IPS-NIHi7 (cell line): ENCODE measurements at regions not wholly inside any gene's neighbourhood (a gene's known extent, or its start where the extent isn't known, plus 50 kb on each side); places are given as distances from the start of the nearest gene placed in this dataset.

Experiments
- DNase-seq: peaks from one replicate; pipeline ENCODE4 v3.0.0; 2012; ENCODE audit warnings: mixed read lengths; ENCODE audit errors: extremely low spot score

DNA sequence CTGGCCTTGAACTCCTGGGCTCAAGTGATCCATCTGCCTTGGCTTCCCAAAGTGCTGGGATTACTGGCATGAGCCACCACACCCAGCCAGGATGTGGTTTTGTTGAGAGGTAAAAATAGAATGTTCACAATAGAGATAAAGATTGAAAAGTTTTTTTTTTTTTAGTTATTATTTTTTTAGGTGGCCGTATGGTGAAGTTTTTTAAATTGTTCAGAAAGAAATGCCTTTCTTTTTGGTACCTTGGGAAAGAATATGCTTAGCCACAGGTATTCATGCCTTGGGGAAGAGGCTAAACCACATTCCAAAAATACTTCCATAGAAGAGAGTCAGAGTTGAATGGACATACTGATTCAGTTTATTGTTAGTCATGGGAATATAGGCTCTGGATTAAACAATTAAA is 143.4 kb downstream of the C11orf91 start:
- no peak for DNase-seq

DNA sequence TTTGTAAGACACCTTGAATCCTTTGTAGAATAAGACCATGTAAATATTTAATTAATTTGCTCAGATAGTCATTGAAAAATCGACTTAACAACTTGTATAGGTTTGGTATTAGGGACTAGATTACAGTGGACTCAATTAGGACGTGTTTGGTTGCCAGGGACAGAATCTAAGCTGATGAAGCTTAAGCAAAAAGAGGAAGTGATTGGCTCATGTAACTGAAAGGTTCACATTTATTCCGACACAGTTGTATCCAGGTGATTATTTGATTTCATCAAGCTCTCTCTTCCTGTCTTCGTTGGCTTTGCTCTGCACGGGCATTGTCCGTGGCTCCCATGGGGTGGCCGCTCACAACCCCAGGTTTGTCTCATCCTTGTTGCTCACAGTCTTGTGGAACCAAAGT is 146.4 kb downstream of the C11orf91 start:
- DNase-seq, result no peak

DNA sequence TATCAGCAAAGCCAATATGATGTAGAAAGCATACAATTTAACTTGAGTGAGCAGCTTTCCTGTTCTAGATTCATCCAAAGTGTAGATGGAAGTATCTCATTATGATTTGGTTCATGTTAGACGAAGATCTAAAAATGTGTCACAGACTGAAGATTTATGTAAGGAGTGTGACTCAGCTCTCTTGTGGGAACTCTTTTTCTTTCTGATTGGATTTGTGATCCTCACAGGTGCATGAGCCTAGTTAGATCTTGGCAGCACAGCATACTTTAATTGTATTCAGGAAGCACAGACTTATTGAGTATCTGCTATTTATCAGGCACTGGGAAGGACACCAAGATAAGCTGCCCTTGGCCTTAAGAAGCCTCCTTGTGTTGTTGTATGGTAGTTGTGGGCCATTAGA is 147.1 kb downstream of the C11orf91 start:
- no peak for DNase-seq

DNA sequence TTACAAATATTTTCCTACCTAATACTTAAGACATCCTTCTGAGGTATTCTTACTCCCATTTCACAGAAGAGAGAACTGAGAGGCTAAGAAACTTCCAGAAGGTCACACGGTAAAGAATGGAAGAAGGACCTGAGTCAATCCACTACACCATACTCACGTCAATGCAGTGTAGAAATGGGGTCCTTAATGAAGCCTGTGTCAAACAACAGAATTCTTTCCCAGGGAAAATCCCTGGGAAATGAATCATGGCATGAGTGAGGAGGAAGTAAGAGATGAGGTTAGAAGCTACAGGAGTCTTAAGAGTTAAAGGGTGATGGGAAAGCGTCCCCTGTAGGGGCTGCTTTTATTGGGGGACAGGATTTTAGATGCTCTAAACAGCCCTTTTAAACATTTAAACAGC is 147.9 kb downstream of the C11orf91 start:
- no peak for DNase-seq

DNA sequence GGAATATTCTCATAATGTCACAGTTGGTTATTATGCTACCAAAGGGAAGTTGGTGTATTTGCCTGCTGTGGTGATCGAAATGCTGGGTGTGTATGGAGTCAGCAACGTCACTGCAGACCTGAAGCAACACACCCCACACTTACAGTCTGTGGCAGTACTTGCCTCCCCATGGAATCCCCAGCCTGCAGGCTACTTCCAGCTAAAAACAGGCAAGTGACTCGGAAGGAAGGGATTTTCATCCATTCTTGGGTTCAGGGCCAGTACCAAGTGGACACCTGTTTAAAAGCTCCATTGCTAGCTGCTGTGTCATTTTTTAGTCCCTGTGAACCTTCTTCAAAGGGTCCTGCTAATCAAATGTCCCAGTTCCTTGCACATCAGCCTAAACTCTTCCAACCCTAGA is 149.6 kb downstream of the C11orf91 start:
- DNase-seq, result no peak

DNA sequence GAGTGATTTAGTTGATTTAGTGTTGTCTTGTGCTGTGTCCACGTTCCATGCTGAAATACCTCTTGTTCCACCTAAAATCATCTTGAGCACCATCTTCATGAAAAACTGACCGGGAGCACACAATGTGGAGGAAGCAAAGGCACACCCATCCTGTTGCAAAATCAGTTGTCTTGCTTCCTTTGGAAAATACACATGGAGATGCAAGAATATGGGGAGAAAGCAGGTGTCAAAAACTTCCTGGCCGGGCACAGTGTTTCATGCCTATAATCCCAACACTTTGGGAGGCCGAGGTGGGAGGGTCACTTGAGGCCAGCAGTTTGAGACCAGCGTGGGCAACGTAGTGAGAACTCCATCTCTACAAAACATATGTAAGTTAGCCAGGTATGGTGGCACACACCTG is 151.1 kb downstream of the C11orf91 start:
- no peak for DNase-seq

DNA sequence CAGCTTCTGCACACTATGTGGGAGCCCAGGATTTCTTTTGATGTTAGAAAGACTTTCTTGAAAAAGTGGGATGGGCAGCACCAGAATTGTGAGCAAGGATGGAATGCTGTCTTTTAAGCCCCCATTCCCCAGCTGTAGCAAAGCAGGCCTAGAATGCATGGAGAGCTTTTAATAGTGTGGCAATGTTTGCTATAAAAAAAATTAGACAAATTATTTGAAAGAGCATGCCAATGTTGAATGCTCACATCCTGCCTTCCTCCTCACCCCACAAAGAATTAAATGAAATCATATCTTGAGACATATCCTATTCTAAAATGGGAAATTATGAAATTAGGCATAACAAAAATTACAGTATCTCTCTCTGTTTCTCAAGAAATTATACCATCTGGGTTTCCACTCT is 154.7 kb downstream of the C11orf91 start:
- DNase-seq, result no peak

DNA sequence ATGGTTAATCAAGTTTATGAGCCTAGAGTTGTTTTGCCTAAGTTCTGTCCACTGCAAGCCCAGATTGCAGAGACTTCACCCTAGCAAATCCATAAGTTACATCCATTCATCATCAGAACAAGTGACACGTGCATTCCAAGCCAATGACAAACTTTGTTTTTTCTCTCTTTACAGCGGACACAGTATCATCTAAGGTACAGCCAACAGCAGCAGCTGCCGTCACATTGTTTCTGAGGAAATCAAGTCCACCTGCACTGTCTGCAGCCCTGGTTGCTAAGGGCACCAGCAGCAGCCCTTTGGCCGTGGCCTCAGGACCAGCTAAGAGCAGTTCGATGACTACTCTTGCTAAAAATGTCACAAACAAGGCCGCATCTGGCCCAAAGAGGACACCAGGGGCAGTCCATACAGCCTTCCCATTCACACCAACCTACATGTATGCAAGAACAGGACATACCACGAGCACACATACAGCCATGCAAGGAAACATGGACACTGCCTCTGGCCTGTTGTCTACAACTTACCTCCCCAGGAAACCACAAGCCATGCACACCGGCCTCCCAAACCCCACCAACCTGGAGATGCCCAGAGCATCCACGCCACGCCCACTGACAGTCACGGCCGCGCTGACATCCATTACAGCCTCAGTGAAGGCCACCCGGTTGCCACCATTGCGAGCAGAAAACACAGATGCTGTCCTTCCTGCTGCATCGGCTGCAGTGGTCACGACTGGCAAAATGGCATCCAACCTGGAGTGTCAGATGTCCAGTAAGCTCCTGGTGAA is 155.8 kb downstream of the C11orf91 start:
- DNase-seq, result no peak

DNA sequence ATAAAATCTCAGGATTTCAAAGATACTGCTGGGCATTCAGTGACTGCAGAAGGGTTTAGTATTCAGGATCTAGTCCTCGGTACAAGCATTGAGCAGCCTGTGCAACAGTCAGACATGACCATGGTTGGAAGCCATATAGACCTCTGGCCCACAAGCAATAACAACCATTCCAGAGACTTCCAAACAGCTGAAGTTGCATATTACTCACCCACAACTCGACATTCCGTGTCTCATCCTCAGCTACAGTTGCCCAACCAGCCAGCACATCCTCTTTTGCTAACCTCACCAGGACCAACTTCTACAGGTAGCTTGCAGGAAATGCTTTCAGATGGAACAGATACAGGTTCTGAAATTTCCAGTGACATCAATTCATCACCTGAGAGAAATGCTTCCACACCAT is 156.8 kb downstream of the C11orf91 start:
- DNase-seq, result no peak

DNA sequence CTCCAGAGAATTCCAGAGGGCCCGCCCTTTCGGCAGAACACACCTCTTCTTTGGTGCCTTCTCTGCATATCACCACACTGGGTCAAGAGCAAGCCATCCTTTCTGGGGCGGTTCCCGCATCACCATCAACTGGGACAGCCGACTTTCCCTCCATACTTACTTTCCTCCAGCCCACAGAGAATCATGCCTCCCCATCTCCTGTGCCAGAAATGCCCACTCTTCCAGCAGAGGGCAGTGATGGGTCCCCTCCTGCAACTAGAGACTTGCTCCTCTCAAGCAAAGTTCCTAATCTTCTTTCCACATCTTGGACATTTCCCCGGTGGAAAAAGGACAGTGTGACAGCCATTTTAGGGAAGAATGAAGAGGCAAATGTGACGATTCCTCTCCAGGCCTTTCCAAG is 157.7 kb downstream of the C11orf91 start:
- DNase-seq, result peak; percentile 91

DNA sequence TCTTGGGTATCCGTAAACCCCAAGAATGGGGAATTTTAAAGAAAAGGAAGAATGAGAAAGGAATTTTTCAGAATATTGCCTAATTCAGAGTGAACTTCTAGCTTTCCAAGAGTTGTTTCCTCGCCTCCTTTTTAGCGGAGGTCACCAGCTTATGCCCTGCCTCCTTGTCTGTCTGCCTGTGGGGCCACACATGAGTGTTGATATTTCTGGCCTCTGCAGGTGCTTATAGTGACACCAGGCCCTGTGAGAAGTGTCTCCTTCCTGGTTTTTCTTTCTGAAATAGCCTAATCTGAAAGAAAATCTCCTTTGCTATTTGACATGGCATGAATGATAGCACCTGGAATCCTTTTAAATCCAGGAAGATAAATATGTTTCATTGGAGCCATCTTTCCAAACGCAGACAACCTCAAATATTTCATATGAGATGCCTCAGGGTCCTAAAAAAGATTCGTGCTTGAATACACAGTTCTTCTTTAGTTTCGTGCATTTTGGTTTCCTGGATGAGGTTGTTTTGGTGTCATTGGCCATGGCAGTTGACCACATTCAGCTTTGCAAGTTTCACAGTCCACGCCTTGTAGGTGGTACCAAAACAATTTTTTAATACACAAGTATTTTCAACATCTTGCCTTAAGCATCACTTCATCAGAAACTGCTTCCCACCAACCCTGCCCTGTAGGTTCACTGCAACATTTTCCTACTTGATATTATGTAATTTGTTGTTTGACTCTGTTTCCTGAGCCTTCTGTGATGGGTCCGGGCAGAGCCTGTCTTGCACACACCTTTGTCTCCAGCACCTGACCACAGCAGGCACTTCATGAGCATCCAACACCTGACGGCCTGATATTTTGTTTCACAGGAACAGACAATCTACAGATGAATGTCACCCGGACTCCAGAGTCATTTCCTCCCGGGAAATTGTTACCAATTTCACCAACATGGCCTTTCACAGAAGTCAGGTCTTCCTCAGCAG is 159.4 kb downstream of the C11orf91 start:
- DNase-seq, result no peak

DNA sequence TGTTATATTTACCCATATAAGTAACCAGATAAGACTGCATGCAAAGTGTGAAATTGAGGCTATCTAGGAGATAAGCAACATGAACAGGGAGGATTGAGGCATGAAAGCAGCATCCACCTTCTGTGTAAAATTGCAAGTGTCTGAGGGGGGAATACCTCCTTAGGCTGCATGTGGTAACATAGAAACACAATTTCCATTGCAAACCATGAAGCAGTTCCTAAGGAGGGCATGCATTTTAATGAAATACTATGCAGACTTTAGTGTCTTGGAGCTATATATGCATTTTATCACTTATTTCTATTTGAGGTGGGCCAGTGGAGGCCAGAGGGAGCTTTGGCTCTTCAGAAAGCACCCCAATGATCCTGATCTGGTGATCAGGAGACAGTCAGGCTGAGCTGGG is 160.2 kb downstream of the C11orf91 start:
- no peak for DNase-seq

DNA sequence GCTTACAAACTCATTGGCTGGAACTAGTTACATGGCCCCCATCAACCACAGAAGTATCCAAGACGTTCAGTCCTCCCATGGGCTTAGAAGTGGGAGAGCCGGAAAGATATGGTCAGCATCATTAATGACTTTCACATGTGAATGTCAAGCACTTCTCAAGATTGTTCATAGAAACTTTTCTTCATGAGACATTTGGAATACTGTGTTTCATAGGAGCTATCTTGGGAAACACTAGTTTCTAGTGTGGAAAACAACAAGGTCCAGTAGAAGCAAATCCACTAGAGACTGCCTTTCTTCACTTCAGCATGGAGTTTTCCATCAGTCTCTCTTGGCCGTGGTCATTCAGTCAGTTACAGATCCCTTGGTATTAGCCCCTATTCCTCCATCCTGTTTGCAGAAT is 160.9 kb downstream of the C11orf91 start:
- DNase-seq, result no peak

DNA sequence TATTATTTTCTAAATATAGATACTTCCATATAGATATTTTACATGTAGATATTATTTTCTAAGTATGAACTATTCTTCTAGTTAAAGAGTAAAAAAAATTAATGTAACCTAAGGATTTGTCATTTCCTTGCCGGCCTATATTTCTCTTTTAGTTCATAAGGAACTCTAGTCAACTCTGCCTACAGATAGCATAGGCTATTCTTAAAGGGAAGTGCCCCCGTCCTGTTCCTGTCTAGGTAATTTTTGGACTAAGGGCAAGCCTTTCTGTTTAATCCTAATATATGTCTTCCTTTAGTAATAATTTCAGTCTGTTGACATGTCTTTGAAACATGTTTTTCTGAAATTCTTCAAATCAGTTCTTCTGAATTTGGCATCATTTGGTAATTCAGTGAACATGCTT is 161.9 kb downstream of the C11orf91 start:
- no peak for DNase-seq

DNA sequence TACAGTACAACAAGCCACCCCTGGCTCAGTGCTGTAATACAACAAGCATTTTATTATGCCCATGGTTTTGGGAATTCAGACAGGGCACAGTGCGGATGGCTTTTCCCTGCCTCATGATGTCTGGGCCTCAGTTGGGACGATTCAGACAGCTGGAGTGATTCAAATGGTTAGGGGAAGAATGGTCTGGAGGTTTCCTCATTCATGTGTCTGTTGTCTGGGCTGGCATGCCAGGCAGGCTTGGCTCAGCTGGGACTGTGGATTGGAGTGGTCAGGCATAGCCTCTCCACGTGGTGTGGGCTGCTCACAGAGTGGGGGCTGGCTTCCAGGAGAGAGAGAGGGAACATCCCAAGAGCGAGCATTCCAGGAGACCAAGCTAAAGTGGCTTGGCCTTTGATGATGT is 164.4 kb downstream of the C11orf91 start:
- no peak for DNase-seq

DNA sequence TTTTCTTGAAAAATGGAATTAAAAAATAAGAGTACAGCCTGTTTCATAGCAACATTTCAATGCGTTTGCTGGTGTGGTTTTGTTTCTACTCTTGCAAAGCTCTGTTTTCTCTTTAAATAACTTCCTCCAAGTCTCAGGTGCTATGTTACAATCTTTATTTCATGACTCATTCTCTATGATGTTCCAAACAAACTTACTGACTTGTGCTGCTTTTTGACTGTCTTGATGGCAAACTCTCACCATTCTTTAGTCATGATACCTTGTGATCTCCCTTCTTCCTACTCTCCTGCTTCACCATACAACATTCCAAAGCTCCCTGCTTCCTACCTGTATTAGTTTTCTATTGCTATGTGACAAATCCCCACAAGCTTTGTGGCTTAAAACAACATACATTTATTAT is 166.1 kb downstream of the C11orf91 start:
- no peak for DNase-seq

DNA sequence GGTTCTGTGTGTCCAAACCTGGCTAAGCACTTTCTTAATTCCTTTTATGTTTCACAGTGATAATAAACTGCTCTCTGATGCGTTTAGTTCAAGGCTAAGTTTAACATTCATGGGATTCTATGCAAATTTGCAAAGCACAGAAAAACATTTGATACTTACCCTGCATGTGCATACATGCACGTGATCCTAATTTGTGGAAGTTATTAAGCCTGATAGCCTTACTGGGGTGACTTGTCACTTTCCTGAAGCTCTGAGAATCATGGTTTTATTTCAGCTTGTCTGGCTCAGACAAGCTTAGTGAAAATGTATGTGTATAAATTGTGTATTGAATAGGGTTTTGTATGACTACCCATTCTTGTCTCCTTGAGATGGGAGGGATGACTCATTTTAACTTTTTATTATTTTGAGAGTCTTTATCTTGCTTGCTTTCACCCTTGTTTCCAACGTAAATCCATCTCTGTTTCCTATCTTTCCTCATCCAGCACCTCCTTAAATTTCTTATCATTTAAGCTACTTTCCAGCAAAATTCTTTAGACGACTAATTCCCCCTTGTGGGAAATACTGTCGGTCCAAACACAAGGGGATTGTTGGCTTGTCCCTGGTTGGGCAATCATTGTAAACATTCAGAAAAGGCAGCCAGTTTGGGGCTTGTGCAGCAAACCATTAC is 167.1 kb downstream of the C11orf91 start:
- no peak for DNase-seq

DNA sequence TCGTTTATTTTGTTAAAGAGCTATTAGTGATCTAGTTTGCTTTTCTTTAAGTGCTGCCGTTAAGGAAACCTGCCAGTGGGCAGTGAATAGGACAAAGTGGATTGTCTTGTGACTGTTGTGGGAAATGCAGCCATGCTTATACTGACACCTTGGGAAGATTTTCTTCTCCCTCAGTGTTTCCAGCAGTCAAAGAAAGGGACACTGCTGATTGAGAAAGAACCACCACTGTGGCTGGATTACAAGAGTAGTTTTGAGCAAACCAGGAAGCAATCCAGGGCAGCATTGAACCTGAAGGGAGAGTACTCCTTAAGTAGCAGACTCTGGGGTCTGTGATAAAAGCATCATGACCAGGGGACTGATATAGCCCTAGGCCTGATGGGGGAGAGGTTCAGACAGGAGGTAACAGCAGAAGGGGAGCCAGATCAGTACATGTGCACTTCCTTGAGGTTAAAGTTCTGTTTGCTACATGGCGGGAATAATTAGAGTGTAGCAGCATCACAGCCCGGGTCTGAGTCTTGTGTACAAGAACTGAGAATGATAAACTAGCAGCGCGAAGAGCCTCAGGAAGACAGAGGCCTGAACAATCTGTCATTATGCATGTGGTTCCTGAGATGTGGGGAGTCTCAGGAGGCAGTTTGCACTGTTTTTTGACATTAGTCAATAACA is 167.8 kb downstream of the C11orf91 start:
- no peak for DNase-seq

DNA sequence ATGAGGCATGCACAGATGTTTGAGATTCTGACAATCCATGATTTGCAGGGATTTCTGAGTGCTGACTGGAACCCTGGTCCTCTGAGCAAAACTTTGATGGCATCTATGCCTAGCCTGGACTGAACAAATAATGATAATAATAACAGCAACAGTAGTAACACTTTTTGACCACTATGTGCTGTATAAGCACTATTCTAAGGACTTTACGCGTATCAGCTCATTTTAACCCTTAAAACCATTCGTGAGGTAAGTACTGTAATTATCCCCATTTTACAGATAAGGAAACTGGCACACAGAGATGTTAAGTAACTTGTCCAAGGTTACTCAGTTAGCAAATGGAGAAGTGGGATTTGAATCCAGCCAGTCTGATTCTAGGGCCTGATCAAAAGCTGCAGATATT is 168.4 kb downstream of the C11orf91 start:
- no peak for DNase-seq

DNA sequence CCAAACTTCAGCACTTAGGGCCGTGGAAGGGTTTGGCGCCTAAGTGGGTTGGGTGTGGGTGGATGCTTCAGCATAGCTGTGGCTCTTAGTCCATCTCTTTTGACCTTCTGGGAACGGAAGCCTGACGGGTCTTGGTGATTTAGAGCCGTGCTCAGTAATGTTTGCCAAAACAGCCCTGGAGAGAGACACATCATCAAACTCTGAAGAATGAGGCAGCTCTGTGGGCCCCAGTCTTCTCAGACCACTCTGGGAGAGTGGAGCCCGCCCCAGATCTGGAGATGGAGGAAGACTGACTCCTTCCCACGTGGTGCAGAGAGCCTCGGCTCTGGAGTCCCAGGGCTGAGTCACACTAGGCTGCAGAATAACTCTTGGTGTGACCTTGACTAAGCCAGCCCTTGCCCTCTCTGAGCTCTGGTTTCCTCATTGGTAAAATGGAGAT is 168.9 kb downstream of the C11orf91 start:
- no peak for DNase-seq

DNA sequence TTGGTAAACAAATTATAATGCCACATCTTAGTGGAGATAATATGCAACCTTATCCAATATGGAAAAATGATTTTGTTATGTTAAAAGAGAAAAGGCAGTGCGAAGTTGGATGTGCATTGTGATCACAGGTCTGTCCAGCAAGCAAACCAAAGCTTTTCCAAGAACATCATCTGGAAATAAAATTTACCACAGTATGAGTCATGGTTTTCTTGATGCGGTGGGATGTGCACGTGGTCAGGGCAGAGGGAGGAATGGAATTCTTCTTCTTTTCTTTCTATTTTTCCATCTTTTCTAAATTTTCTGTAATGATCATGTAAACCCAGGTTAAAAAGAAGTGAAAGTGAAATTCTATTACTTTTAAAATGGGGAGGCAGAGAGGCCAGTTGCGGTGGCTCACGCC is 169.8 kb downstream of the C11orf91 start:
- DNase-seq, result no peak

DNA sequence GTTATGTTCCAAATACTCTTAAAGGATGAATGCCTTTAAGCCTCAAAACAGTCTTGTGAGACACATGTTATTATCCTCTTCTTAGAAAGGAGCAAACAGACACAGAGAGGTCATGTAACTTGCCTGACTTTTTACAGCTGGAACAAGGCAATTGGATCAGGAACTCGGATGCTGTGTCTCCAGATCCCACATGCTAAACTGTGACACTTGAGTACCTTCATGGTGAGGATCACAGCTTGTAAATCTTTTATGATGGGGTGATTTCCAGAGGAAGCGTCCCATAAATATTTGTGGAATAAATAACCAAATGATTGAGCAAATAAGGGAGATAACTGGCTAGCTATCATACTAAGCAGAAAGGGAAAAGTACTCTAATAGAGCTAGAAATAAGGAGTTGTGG is 171.2 kb downstream of the C11orf91 start:
- no peak for DNase-seq
